ENCODE measurements at regions not wholly inside any gene's neighbourhood (a gene's known extent, or its start where the extent isn't known, plus 50 kb on each side); places are given as distances from the start of the nearest gene placed in this dataset.

GRCh38 chr1:193666485-193667083 lies 480.2 kb upstream of the B3GALT2 start:
- ChIA-PET POLR2A (no interaction called here), CTCF (interaction anchor here (0.8 kb wide), 1 partner anchor 8 kb away, joined by 3 read pairs; no protein-coding TSS in a partner anchor)
- DNase-seq: no peak
- intact Hi-C loops (cut with micrococcal nuclease): no loop called here
- Mint-ChIP-seq H3K27ac (peak overlapping the region; percentile 74), H3K27me3 (no peaks in the 10 kb centered on the region), H3K36me3 (ENCODE audit: low read depth) (no peaks in the 10 kb centered on the region), H3K4me3 (no peak overlapping the region), H3K9me3 (peaks cover 6% of the 10 kb centered on the region), H3K4me1 (ENCODE audit: low read depth) (no peaks in the 10 kb centered on the region)
- no peak for TF ChIP-seq CTCF (IDR thresholded peaks at IDR 0.05)
- ATAC-seq: no peak

- TF ChIP-seq CTCF (IDR thresholded peaks at IDR 0.05): no peak
- Mint-ChIP-seq H3K9me3 (peaks cover 2% of the 10 kb centered on the region), H3K4me1 (ENCODE audit: low read depth) (no peaks in the 10 kb centered on the region), H3K27ac (no peak overlapping the region), H3K27me3 (no peaks in the 10 kb centered on the region), H3K4me3 (no peak overlapping the region), H3K36me3 (ENCODE audit: low read depth) (no peaks in the 10 kb centered on the region)
- intact Hi-C loops (cut with micrococcal nuclease): no loop called here
- CTCF ChIA-PET: no interaction called here
- POLR2A ChIA-PET: no interaction called here
- DNase-seq (no peak), ATAC-seq (no peak)
Observed at GRCh38 chr1:193663965-193664364, 477.6 kb upstream of the B3GALT2 start.

GRCh38 chr1:193662030-193662429 lies 475.6 kb upstream of the B3GALT2 start:
- no peak for TF ChIP-seq CTCF (IDR thresholded peaks at IDR 0.05)
- Mint-ChIP-seq H3K4me1 (ENCODE audit: low read depth) (no peaks in the 10 kb centered on the region), H3K4me3 (no peak overlapping the region), H3K36me3 (ENCODE audit: low read depth) (no peaks in the 10 kb centered on the region), H3K27me3 (no peaks in the 10 kb centered on the region), H3K27ac (no peak overlapping the region), H3K9me3 (no peaks in the 10 kb centered on the region)
- DNase-seq (no peak), ATAC-seq (no peak)
- CTCF ChIA-PET: interaction anchor here (0.6 kb wide), 1 partner anchor 1168 kb away, joined by 3 read pairs; no protein-coding TSS in a partner anchor
- POLR2A ChIA-PET: no interaction called here
- intact Hi-C loops (cut with micrococcal nuclease): no loop called here

GRCh38 chr1:193661385-193661784 lies 475.0 kb upstream of the B3GALT2 start:
- Mint-ChIP-seq H3K4me3 (no peak overlapping the region), H3K4me1 (ENCODE audit: low read depth) (no peaks in the 10 kb centered on the region), H3K36me3 (ENCODE audit: low read depth) (no peaks in the 10 kb centered on the region), H3K27me3 (no peaks in the 10 kb centered on the region), H3K9me3 (no peaks in the 10 kb centered on the region), H3K27ac (no peak overlapping the region)
- DNase-seq (no peak), ATAC-seq (no peak)
- ChIA-PET POLR2A (no interaction called here), CTCF (no interaction called here)
- no peak for TF ChIP-seq CTCF (IDR thresholded peaks at IDR 0.05)
- intact Hi-C loops (cut with micrococcal nuclease): no loop called here

GRCh38 chr1:193660428-193660827 lies 474.0 kb upstream of the B3GALT2 start:
- TF ChIP-seq CTCF (IDR thresholded peaks at IDR 0.05): no peak
- POLR2A ChIA-PET: no interaction called here
- Mint-ChIP-seq H3K4me1 (ENCODE audit: low read depth) (no peaks in the 10 kb centered on the region), H3K27ac (no peak overlapping the region), H3K9me3 (peaks cover 2% of the 10 kb centered on the region), H3K4me3 (no peak overlapping the region), H3K27me3 (no peaks in the 10 kb centered on the region), H3K36me3 (ENCODE audit: low read depth) (no peaks in the 10 kb centered on the region)
- DNase-seq: no peak
- CTCF ChIA-PET: no interaction called here
- ATAC-seq: no peak
- intact Hi-C loops (cut with micrococcal nuclease): no loop called here
